ENCODE measurements at regions not wholly inside any gene's neighbourhood (a gene's known extent, or its start where the extent isn't known, plus 50 kb on each side); places are given as distances from the start of the nearest gene placed in this dataset.

- Histone ChIP-seq H3K36me3 (no peaks in the 10 kb centered on the region), H3K27ac (no peak overlapping the region), H3K27me3 (replicated peaks; ENCODE audit: insufficient read depth) (no peaks in the 10 kb centered on the region), H3K9me3 (no peaks in the 10 kb centered on the region), H3K4me3 (no peak overlapping the region), H3K4me1 (replicated peaks) (no peaks in the 10 kb centered on the region)
- no peak for DNase-seq (ENCODE audit: low spot score)
- intact Hi-C loops (cut with DNase I) = no loop called here
- WGBS = 62% methylated on average over 3 of the region's 3 CpGs
- TF ChIP-seq POLR2AphosphoS5 (IDR thresholded peaks at IDR 0.05) (no peak), POLR2A (IDR thresholded peaks at IDR 0.05) (no peak)
- TF ChIP-seq, protein P1, sequence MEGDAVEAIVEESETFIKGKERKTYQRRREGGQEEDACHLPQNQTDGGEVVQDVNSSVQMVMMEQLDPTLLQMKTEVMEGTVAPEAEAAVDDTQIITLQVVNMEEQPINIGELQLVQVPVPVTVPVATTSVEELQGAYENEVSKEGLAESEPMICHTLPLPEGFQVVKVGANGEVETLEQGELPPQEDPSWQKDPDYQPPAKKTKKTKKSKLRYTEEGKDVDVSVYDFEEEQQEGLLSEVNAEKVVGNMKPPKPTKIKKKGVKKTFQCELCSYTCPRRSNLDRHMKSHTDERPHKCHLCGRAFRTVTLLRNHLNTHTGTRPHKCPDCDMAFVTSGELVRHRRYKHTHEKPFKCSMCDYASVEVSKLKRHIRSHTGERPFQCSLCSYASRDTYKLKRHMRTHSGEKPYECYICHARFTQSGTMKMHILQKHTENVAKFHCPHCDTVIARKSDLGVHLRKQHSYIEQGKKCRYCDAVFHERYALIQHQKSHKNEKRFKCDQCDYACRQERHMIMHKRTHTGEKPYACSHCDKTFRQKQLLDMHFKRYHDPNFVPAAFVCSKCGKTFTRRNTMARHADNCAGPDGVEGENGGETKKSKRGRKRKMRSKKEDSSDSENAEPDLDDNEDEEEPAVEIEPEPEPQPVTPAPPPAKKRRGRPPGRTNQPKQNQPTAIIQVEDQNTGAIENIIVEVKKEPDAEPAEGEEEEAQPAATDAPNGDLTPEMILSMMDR (IDR thresholded peaks at IDR 0.05) = no peak
Measured at GRCh38 chr12:42963988-42964387, 374.4 kb upstream of the PRICKLE1 start.

- H3K27ac ChIP-seq = no peak overlapping the region
- no peaks in the 10 kb centered on the region for H3K27me3 ChIP-seq (replicated peaks; ENCODE audit: insufficient read depth)
- H3K9me3 ChIP-seq = no peaks in the 10 kb centered on the region
- H3K4me3 ChIP-seq = no peak overlapping the region
- no peak for TF ChIP-seq POLR2A (IDR thresholded peaks at IDR 0.05)
- TF ChIP-seq, protein P1 (IDR thresholded peaks at IDR 0.05) = no peak
- TF ChIP-seq POLR2AphosphoS5 (IDR thresholded peaks at IDR 0.05) = no peak
- WGBS = 51% methylated on average over 2 of the region's 2 CpGs
- DNase-seq (ENCODE audit: low spot score) = no peak
- no peaks in the 10 kb centered on the region for H3K4me1 ChIP-seq (replicated peaks)
- H3K36me3 ChIP-seq = no peaks in the 10 kb centered on the region
- intact Hi-C loops (cut with DNase I) = no loop called here
Measured at GRCh38 chr12:42962384-42962783, 372.8 kb upstream of the PRICKLE1 start.

DNA sequence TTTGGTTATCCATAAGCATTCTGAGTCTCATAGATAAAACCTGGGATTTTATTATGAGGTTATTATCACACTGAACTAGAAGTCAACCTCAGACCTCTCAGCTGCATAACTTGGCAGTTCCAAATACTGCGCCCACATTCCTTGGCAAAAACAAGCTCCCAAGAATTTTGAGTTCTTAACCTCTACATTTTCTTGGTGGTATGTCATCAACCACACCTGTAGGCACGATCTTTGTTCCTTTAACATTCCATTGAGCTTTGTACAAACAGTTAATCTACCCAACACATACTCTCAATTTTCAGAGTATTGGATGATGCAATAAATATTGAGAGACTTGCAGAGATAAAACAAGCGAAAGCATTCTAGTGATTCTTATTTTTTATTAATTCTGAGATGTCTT is 371.8 kb upstream of the PRICKLE1 start:
- Histone ChIP-seq H3K9me3 (no peaks in the 10 kb centered on the region), H3K4me1 (replicated peaks) (no peaks in the 10 kb centered on the region), H3K27ac (no peak overlapping the region), H3K4me3 (no peak overlapping the region), H3K36me3 (no peaks in the 10 kb centered on the region), H3K27me3 (replicated peaks; ENCODE audit: insufficient read depth) (no peaks in the 10 kb centered on the region)
- TF ChIP-seq POLR2AphosphoS5 (IDR thresholded peaks at IDR 0.05) = peak; percentile 30
- TF ChIP-seq, protein P1 (IDR thresholded peaks at IDR 0.05) = no peak
- intact Hi-C loops (cut with DNase I) = no loop called here
- peak; percentile 5 for DNase-seq (ENCODE audit: low spot score)
- WGBS = 56% methylated on average over 3 of the region's 3 CpGs

- TF ChIP-seq, protein P1 (IDR thresholded peaks at IDR 0.05) = no peak
- TF ChIP-seq POLR2AphosphoS5 (IDR thresholded peaks at IDR 0.05) (no peak), POLR2A (IDR thresholded peaks at IDR 0.05) (no peak)
- H3K4me1 ChIP-seq (replicated peaks) = no peaks in the 10 kb centered on the region
- no peak overlapping the region for H3K27ac ChIP-seq
- 53% methylated on average over 4 of the region's 4 CpGs for WGBS
- DNase-seq (ENCODE audit: low spot score) = peak; percentile 17
- no peaks in the 10 kb centered on the region for H3K36me3 ChIP-seq
- no peak overlapping the region for H3K4me3 ChIP-seq
- intact Hi-C loops (cut with DNase I) = no loop called here
- no peaks in the 10 kb centered on the region for H3K27me3 ChIP-seq (replicated peaks; ENCODE audit: insufficient read depth)
- no peaks in the 10 kb centered on the region for H3K9me3 ChIP-seq
Measured at GRCh38 chr12:42960087-42960527, 370.6 kb upstream of the PRICKLE1 start.

GRCh38 chr12:42958291-42958674 is 368.7 kb upstream of the PRICKLE1 start:
- Histone ChIP-seq H3K36me3 (no peaks in the 10 kb centered on the region), H3K4me1 (replicated peaks) (no peaks in the 10 kb centered on the region), H3K4me3 (no peak overlapping the region), H3K27ac (no peak overlapping the region), H3K9me3 (no peaks in the 10 kb centered on the region), H3K27me3 (replicated peaks; ENCODE audit: insufficient read depth) (no peaks in the 10 kb centered on the region)
- 87% methylated on average over 1 of the region's 1 CpG for WGBS
- DNase-seq (ENCODE audit: low spot score) = no peak
- no peak for TF ChIP-seq POLR2AphosphoS5 (IDR thresholded peaks at IDR 0.05)
- TF ChIP-seq, protein P1 (IDR thresholded peaks at IDR 0.05) = no peak
- TF ChIP-seq POLR2A (IDR thresholded peaks at IDR 0.05) = no peak
- intact Hi-C loops (cut with DNase I) = no loop called here

Data from prostate gland (tissue), 2 donors.